Keratinocyte (primary cell): ENCODE measurements at regions not wholly inside any gene's neighbourhood (a gene's known extent, or its start where the extent isn't known, plus 50 kb on each side); places are given as distances from the start of the nearest gene placed in this dataset.

Experiments
- EZH2 ChIP-seq: IDR thresholded peaks from one replicate; pipeline ENCODE4 v1.6.1; 2012; ENCODE audit warnings: inconsistent platforms, mild to moderate bottlenecking, low read length, moderate library complexity
- TF ChIP-seq, protein P1 (sequence below), 3 experiments: IDR thresholded peaks in 1 of 3; conservative IDR thresholded peaks in 1 of 3; optimal IDR thresholded peaks in 1 of 3; 2 replicates in 2 of 3; 3 replicates in 1 of 3; pipeline versions ENCODE3 to v1.5.1; 2011; ENCODE audit warnings: low read length in 3 of 3, mild to moderate bottlenecking in 3 of 3, moderate library complexity in 2 of 3, control low read depth in 1 of 3, inconsistent platforms in 1 of 3; ENCODE audit not compliant: insufficient read depth in 2 of 3; ENCODE audit errors: extremely low read depth in 1 of 3

DNA sequence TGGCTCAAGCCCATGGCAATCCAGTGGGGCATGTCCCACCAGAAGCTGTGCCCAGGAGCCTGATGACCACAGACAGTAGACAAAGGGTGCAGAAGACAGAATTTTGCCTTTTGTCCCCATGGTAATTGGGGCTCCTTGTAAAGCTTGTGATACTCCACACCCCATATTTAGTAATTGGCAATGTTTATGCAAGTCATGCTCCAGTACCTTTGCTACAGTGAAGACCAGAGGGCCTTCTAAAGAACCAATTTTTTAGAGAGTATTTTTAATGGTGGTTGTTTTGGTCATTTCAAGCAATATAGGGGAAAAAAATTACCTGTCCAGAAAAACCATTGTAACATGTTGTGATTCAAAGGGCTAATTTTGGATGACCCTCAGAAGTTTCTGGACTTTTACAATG lies 194.8 kb downstream of the ANAPC1 start:
- TF ChIP-seq, protein P1, sequence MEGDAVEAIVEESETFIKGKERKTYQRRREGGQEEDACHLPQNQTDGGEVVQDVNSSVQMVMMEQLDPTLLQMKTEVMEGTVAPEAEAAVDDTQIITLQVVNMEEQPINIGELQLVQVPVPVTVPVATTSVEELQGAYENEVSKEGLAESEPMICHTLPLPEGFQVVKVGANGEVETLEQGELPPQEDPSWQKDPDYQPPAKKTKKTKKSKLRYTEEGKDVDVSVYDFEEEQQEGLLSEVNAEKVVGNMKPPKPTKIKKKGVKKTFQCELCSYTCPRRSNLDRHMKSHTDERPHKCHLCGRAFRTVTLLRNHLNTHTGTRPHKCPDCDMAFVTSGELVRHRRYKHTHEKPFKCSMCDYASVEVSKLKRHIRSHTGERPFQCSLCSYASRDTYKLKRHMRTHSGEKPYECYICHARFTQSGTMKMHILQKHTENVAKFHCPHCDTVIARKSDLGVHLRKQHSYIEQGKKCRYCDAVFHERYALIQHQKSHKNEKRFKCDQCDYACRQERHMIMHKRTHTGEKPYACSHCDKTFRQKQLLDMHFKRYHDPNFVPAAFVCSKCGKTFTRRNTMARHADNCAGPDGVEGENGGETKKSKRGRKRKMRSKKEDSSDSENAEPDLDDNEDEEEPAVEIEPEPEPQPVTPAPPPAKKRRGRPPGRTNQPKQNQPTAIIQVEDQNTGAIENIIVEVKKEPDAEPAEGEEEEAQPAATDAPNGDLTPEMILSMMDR (optimal IDR thresholded peaks at IDR 0.05 in 1 of 3, IDR thresholded peaks at IDR 0.05 in 1 of 3, conservative IDR thresholded peaks at IDR 0.05 in 1 of 3; ENCODE audit: extremely low read depth in 1 of 3, insufficient read depth in 2 of 3, low read length in 3 of 3): no peak
- TF ChIP-seq EZH2: no peak
